ENCODE measurements at regions not wholly inside any gene's neighbourhood (a gene's known extent, or its start where the extent isn't known, plus 50 kb on each side); places are given as distances from the start of the nearest gene placed in this dataset.

DNA sequence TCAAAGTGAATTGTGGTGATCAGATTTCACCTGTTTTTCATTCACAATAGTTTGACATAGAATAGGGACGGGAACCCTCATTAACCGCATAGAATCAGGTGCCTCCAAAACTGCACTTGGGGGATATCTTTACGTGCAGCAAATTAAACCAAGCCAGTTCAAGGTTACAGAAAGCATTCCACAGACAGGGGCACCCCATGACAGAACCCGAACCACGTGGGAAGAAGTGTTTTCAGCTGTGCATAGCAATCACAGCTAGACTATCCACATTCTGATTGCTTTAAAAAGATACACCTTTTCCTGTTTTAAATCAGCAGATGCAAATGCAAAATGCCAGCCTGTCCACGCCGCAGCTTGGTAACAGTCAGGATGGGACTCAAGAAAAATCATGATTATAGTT lies 205.8 kb downstream of the ANAPC1 start:
- TF ChIP-seq, protein P1, sequence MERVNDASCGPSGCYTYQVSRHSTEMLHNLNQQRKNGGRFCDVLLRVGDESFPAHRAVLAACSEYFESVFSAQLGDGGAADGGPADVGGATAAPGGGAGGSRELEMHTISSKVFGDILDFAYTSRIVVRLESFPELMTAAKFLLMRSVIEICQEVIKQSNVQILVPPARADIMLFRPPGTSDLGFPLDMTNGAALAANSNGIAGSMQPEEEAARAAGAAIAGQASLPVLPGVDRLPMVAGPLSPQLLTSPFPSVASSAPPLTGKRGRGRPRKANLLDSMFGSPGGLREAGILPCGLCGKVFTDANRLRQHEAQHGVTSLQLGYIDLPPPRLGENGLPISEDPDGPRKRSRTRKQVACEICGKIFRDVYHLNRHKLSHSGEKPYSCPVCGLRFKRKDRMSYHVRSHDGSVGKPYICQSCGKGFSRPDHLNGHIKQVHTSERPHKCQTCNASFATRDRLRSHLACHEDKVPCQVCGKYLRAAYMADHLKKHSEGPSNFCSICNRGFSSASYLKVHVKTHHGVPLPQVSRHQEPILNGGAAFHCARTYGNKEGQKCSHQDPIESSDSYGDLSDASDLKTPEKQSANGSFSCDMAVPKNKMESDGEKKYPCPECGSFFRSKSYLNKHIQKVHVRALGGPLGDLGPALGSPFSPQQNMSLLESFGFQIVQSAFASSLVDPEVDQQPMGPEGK (CRISPR knock-in tag; IDR thresholded peaks at IDR 0.05; ENCODE audit: borderline replicate concordance): no peak
- TF ChIP-seq SNAI2 (CRISPR knock-in tag; IDR thresholded peaks at IDR 0.05): no peak
- TF ChIP-seq GLIS3 (CRISPR knock-in tag; IDR thresholded peaks at IDR 0.05): no peak
- TF ChIP-seq ZFP3 (CRISPR knock-in tag; IDR thresholded peaks at IDR 0.05): no peak
- TF ChIP-seq, protein P2, sequence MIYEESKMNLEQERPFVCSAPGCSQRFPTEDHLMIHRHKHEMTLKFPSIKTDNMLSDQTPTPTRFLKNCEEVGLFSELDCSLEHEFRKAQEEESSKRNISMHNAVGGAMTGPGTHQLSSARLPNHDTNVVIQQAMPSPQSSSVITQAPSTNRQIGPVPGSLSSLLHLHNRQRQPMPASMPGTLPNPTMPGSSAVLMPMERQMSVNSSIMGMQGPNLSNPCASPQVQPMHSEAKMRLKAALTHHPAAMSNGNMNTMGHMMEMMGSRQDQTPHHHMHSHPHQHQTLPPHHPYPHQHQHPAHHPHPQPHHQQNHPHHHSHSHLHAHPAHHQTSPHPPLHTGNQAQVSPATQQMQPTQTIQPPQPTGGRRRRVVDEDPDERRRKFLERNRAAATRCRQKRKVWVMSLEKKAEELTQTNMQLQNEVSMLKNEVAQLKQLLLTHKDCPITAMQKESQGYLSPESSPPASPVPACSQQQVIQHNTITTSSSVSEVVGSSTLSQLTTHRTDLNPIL (CRISPR knock-in tag; IDR thresholded peaks at IDR 0.05; ENCODE audit: low read depth): no peak
- no peak for TF ChIP-seq ZNF8 (CRISPR knock-in tag; IDR thresholded peaks at IDR 0.05)
- TF ChIP-seq RARB (CRISPR knock-in tag; IDR thresholded peaks at IDR 0.05): no peak
- TF ChIP-seq ZNF565 (CRISPR knock-in tag; conservative IDR thresholded peaks at IDR 0.05; ENCODE audit: low read depth): no peak

All from SK-N-SH treated with all-trans-retinoic acid at 6 μM for 48 hours (cell line).